Endothelial cell (in vitro differentiated cells): ENCODE measurements at regions not wholly inside any gene's neighbourhood (a gene's known extent, or its start where the extent isn't known, plus 50 kb on each side); places are given as distances from the start of the nearest gene placed in this dataset.

Source experiments
- DNase-seq: peaks from one replicate; pipeline ENCODE4 v3.0.0; 2021; ENCODE audit warnings: low spot score
- H3K27ac Mint-ChIP-seq: one replicate; pipeline ENCODE4 v1.8.0; 2021; ENCODE audit warnings: mixed read lengths, inconsistent platforms; ENCODE audit not compliant: unreplicated experiment
- H3K27me3 Mint-ChIP-seq: one replicate; pipeline ENCODE4 v1.8.0; 2021; ENCODE audit warnings: mild to moderate bottlenecking, moderate library complexity, mixed read lengths, inconsistent platforms; ENCODE audit not compliant: unreplicated experiment
- H3K36me3 Mint-ChIP-seq: one replicate; pipeline ENCODE4 v1.8.0; 2021; ENCODE audit warnings: mild to moderate bottlenecking, low read depth, mixed read lengths, inconsistent platforms; ENCODE audit not compliant: unreplicated experiment
- H3K4me1 Mint-ChIP-seq: one replicate; pipeline ENCODE4 v1.8.0; 2021; ENCODE audit warnings: mild to moderate bottlenecking, mixed read lengths, inconsistent platforms; ENCODE audit not compliant: unreplicated experiment
- H3K4me3 Mint-ChIP-seq: one replicate; pipeline ENCODE4 v1.8.0; 2021; ENCODE audit warnings: mild to moderate bottlenecking, mixed read lengths, inconsistent platforms; ENCODE audit not compliant: unreplicated experiment
- H3K9me3 Mint-ChIP-seq: one replicate; pipeline ENCODE4 v1.8.0; 2021; ENCODE audit warnings: mixed read lengths, inconsistent platforms; ENCODE audit not compliant: unreplicated experiment
- TF ChIP-seq, protein P1 (sequence below): fragments of 200-600 bp; sonication (generic); IDR thresholded peaks from one replicate; pipeline ENCODE4 v1.5.0; 2021; ENCODE audit warnings: antibody characterized with exemption; ENCODE audit not compliant: unreplicated experiment

DNA sequence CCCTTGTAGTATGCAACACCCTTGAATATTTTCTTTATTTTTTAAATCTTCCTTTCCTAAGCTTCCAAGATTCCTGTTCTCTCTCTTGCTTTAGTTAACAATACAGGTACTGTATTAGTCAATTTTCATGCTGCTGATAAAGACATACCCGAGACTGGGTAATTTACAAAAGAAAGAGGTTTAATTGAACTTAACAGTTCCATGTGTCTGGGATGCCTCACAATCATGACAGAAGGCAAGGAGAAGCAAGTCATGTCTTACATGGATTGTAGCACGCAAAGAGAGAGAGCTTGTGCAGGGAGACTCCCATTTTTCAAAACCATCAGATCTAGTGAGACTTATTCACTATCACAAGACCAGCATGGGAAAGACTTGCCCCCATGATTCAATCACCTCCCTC lies 1024.3 kb downstream of the PCDH9 start:
- Mint-ChIP-seq H3K4me3 (no peak overlapping the region), H3K36me3 (no peaks in the 10 kb centered on the region), H3K4me1 (no peaks in the 10 kb centered on the region), H3K9me3 (no peaks in the 10 kb centered on the region), H3K27me3 (peaks cover under 1% of the 10 kb centered on the region), H3K27ac (no peak overlapping the region)
- TF ChIP-seq, protein P1, sequence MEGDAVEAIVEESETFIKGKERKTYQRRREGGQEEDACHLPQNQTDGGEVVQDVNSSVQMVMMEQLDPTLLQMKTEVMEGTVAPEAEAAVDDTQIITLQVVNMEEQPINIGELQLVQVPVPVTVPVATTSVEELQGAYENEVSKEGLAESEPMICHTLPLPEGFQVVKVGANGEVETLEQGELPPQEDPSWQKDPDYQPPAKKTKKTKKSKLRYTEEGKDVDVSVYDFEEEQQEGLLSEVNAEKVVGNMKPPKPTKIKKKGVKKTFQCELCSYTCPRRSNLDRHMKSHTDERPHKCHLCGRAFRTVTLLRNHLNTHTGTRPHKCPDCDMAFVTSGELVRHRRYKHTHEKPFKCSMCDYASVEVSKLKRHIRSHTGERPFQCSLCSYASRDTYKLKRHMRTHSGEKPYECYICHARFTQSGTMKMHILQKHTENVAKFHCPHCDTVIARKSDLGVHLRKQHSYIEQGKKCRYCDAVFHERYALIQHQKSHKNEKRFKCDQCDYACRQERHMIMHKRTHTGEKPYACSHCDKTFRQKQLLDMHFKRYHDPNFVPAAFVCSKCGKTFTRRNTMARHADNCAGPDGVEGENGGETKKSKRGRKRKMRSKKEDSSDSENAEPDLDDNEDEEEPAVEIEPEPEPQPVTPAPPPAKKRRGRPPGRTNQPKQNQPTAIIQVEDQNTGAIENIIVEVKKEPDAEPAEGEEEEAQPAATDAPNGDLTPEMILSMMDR = no peak
- DNase-seq = no peak

DNA sequence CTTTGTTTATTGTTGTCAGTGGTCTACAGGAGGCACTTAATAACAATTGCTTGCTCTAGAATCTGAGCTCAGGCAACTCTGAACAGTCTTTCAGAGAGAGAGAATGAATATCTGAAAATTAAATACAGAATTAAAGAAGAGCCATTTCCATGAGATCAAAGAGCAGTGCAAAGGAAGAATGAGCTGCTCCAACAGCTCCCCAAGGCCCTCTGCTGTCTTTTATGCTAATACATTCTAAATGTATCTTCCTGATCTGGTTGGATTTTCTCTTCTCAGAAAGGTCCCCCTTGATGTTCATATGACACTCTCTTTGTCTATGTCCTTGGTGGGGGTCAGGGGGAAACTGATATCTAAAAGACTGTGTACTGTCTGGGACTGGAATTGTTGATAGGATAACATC lies 1029.6 kb downstream of the PCDH9 start:
- no peak for DNase-seq
- H3K27me3 Mint-ChIP-seq = no peaks in the 10 kb centered on the region
- no peak overlapping the region for H3K27ac Mint-ChIP-seq
- TF ChIP-seq, protein P1 = no peak
- H3K9me3 Mint-ChIP-seq = no peaks in the 10 kb centered on the region
- no peak overlapping the region for H3K4me3 Mint-ChIP-seq
- H3K4me1 Mint-ChIP-seq = no peaks in the 10 kb centered on the region
- H3K36me3 Mint-ChIP-seq = no peaks in the 10 kb centered on the region

DNA sequence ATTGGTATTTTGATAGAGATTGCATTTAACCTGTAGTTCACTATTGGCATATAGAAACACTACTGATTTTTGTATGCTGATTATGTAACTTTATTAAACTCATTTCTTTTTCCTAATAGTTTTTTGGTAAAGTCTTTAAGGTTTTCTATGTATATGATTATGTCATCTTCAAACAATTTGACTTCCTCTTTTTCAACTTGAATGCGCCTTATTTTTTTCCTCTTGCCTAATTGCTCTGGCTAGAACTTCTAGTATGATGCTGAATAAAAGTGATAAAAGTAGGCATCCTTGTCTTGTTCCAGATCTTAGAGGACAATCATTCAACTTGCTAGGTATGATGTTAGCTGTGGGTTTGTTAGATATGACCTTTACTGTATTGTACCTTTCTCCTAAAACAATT lies 1034.9 kb downstream of the PCDH9 start:
- TF ChIP-seq, protein P1 = no peak
- Mint-ChIP-seq H3K27ac (no peak overlapping the region), H3K9me3 (no peaks in the 10 kb centered on the region), H3K36me3 (no peaks in the 10 kb centered on the region), H3K4me3 (no peak overlapping the region), H3K4me1 (no peaks in the 10 kb centered on the region), H3K27me3 (no peaks in the 10 kb centered on the region)
- no peak for DNase-seq

DNA sequence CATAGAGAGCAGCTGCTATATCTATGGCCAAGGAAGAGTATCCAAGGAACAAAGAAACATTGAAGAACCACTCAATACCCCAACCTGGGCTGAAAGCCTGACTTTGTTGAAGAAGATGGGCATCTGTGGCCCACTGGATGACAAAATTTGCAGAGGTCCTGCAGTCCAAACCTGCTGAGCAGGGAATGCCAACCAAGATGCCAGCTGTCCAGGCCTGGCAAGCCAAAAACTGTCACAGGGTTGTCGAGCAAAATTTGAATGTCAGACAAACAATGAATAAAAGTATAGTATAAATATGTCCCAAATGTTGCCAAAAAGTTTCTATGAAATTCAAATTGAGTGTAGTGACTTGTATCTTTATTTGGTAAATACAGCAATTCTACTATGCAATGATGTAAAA lies 1040.2 kb downstream of the PCDH9 start:
- Mint-ChIP-seq H3K9me3 (no peaks in the 10 kb centered on the region), H3K36me3 (no peaks in the 10 kb centered on the region), H3K27me3 (no peaks in the 10 kb centered on the region), H3K27ac (no peak overlapping the region), H3K4me1 (no peaks in the 10 kb centered on the region), H3K4me3 (no peak overlapping the region)
- TF ChIP-seq, protein P1 = no peak
- no peak for DNase-seq

DNA sequence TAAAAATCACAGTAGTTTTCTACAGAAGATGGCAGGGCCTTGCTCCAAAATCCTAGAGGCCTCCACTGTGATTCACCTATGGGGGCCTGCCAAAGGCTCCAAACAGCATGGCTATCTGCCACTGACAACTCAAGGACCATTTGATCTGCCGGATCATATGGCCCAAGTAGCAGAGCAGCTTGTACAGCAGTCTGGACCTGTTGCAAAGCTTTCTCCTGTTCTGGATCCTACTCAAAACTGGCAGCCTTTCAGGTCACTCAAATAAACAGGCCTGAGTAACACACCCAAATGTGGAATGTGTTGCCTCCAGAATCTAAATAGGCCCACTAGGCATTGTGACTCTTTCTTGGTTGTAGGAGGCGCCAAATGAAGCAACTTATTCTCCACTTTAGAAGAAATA lies 1049.3 kb downstream of the PCDH9 start:
- Mint-ChIP-seq H3K4me1 (no peaks in the 10 kb centered on the region), H3K27ac (no peak overlapping the region), H3K27me3 (peaks cover 1% of the 10 kb centered on the region), H3K36me3 (no peaks in the 10 kb centered on the region), H3K9me3 (no peaks in the 10 kb centered on the region), H3K4me3 (no peak overlapping the region)
- no peak for DNase-seq
- TF ChIP-seq, protein P1 = no peak
